Esophagus squamous epithelium (tissue), 4 donors: ENCODE measurements at regions not wholly inside any gene's neighbourhood (a gene's known extent, or its start where the extent isn't known, plus 50 kb on each side); places are given as distances from the start of the nearest gene placed in this dataset.

Experiments used
- POLR2A ChIP-seq, 4 donors: fragments of 450-650 bp; IDR thresholded peaks; one replicate each; pipeline ENCODE4 v1.6.1; 2017; ENCODE audit warnings: antibody characterized with exemption in 4 of 4, mild to moderate bottlenecking in 4 of 4, moderate library complexity in 3 of 4
- TF ChIP-seq, protein P1 (sequence below), 6 experiments: fragments of 450-650 bp in 4 of 6; fragments of 200-600 bp in 2 of 6; sonication (generic) in 2 of 6; IDR thresholded peaks; one replicate each; pipeline ENCODE4 v1.5.1; 2016 to 2019; ENCODE audit warnings: antibody characterized with exemption in 6 of 6, mild to moderate bottlenecking in 4 of 6, moderate library complexity in 4 of 6

DNA sequence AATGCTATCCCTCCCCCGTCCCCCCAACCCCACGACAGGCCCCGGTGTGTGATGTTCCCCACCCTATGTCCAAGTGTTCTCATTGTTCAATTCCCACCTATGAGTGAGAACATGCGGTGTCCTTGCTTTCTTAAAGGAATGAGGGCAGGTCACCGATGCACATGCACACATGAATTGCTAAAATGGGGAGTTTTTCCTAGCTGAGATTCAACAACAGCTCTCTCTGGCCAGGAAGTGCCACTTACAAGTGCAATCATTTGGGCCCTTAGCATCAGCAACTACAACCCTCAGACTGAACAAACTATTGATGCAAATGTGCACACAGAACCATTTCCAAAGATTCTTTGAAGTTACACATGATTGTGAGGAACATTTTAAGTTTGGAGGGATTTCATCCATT lies 95.7 kb upstream of the IQCM start:
- TF ChIP-seq, protein P1, sequence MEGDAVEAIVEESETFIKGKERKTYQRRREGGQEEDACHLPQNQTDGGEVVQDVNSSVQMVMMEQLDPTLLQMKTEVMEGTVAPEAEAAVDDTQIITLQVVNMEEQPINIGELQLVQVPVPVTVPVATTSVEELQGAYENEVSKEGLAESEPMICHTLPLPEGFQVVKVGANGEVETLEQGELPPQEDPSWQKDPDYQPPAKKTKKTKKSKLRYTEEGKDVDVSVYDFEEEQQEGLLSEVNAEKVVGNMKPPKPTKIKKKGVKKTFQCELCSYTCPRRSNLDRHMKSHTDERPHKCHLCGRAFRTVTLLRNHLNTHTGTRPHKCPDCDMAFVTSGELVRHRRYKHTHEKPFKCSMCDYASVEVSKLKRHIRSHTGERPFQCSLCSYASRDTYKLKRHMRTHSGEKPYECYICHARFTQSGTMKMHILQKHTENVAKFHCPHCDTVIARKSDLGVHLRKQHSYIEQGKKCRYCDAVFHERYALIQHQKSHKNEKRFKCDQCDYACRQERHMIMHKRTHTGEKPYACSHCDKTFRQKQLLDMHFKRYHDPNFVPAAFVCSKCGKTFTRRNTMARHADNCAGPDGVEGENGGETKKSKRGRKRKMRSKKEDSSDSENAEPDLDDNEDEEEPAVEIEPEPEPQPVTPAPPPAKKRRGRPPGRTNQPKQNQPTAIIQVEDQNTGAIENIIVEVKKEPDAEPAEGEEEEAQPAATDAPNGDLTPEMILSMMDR (IDR thresholded peaks at IDR 0.05), result no peak
- no peak for TF ChIP-seq POLR2A (IDR thresholded peaks at IDR 0.05)
